ENCODE measurements at regions not wholly inside any gene's neighbourhood (a gene's known extent, or its start where the extent isn't known, plus 50 kb on each side); places are given as distances from the start of the nearest gene placed in this dataset.

DNA sequence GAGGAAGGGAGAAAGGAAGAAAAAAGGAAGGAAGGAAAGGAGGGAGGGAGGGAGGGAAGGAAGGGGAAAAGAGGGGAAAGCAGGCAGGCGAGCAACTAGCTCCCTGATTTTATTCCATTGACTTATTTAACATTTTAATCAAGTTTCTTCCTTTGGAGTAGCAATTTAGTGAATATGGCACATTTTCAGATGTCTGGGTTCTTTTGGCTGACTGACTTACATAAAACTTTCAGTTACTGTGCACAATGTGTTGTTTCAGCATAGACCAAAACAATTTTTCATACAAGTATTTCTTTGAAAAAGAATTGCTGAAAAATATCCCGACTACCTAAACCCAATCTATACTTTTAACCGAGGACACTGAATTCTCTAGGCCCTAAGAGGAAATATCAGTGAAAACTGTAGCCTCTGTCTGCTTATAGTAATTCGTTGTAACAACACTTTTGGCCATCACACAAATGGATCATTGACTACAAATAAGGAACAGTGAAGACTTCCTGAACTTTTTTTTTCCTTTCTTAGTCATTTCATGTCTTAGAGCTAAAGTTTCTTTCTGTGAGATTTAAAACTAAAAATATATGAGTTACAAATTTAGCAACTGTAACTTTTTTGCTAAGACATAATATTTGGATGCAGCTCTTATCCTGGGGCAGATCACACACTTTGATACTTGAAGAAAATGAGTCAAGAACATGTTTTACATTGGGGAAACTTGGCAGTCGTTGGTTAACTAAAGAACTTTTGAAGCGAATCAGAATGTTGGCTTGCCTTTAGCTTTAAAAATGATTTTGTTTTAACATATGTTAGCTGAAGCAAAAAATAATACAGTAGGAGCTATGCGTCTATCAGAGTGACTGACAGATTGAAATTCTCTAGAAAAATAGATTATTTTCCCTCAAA lies 79.6 kb downstream of the SOX2 start:
- H3K27ac Mint-ChIP-seq, result no peak overlapping the region
- 76% methylated on average over 2 of the region's 7 CpGs for WGBS (ENCODE audit: insufficient coverage)
- no peaks in the 10 kb centered on the region for H3K27me3 Mint-ChIP-seq
- Histone ChIP-seq H3K4me3 (ENCODE audit: control insufficient read depth in 1 of 2, extremely low read depth in 1 of 2, low read length in 1 of 2) (no peak overlapping the region), H3K27ac (ENCODE audit: low read length) (no peak overlapping the region), H3K4me1 (ENCODE audit: control insufficient read depth in 1 of 2, extremely low read depth in 1 of 2, insufficient read depth in 2 of 2, low read length in 2 of 2) (no peaks in the 10 kb centered on the region), H3K9me3 (no peaks in the 10 kb centered on the region), H3K36me3 (ENCODE audit: control insufficient read depth in 2 of 2, extremely low read depth in 1 of 2, insufficient read depth in 1 of 2, low read length in 1 of 2) (no peaks in the 10 kb centered on the region), H3K27me3 (replicated peaks in 1 of 2; ENCODE audit: control insufficient read depth in 2 of 2, extremely low read depth in 1 of 2, insufficient read depth in 2 of 2, low read length in 1 of 2) (peaks cover 0 to 2% of the 10 kb centered on the region in 2 experiments)
- ChIA-PET POLR2A (no interaction called here), CTCF (interaction anchor here (0.6 kb wide), 2 partner anchors 23 to 1227 kb away, joined by 3 to 6 read pairs; no protein-coding TSS in a partner anchor)
- H3K36me3 Mint-ChIP-seq, result no peaks in the 10 kb centered on the region
- DNase-seq (no peak), ATAC-seq (replicated peaks in 1 of 4) (no peak)
- no peaks in the 10 kb centered on the region for H3K4me1 Mint-ChIP-seq
- no peak overlapping the region for H3K4me3 Mint-ChIP-seq
- H3K9me3 Mint-ChIP-seq, result no peaks in the 10 kb centered on the region

DNA sequence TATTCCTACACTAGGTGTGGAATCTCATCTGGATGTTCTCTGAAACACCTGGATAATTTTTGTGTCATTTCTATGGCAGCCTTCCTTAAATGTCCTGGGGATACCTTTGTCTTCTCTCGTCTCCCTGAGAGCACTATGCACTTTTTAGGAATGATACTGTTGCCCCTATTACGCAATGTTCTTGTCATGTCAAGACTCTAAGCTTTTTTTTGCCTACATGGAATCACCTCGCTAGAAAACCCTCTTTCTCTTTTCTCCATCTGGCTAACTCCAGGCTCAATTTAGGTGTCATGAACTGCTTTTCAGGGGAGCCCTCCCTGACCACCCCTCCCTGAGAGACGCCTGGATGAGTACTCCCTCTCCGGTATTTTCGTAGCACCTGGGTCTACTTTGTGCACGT lies 81.3 kb downstream of the SOX2 start:
- no peaks in the 10 kb centered on the region for H3K4me1 Mint-ChIP-seq
- H3K4me3 ChIP-seq (ENCODE audit: control insufficient read depth in 1 of 2, extremely low read depth in 1 of 2, low read length in 1 of 2), result no peak overlapping the region
- WGBS (ENCODE audit: insufficient coverage), result 88% methylated on average over 5 of the region's 7 CpGs
- H3K36me3 Mint-ChIP-seq, result no peaks in the 10 kb centered on the region
- H3K4me3 Mint-ChIP-seq, result no peak overlapping the region
- ChIA-PET CTCF (no interaction called here), POLR2A (interaction anchor here in 1 of 2 donors (0.5 kb wide), 1 partner anchor 18 kb away, joined by 6 read pairs; no protein-coding TSS in a partner anchor)
- no peak overlapping the region for H3K27ac Mint-ChIP-seq
- H3K36me3 ChIP-seq (ENCODE audit: control insufficient read depth in 2 of 2, extremely low read depth in 1 of 2, insufficient read depth in 1 of 2, low read length in 1 of 2), result no peaks in the 10 kb centered on the region
- DNase-seq, result no peak
- ATAC-seq (replicated peaks in 1 of 4), result no peak
- H3K4me1 ChIP-seq (ENCODE audit: control insufficient read depth in 1 of 2, extremely low read depth in 1 of 2, insufficient read depth in 2 of 2, low read length in 2 of 2), result no peaks in the 10 kb centered on the region
- H3K27me3 ChIP-seq (replicated peaks in 1 of 2; ENCODE audit: control insufficient read depth in 2 of 2, extremely low read depth in 1 of 2, insufficient read depth in 2 of 2, low read length in 1 of 2), result peaks cover 0 to 2% of the 10 kb centered on the region in 2 experiments
- H3K9me3 Mint-ChIP-seq, result no peaks in the 10 kb centered on the region
- no peak overlapping the region for H3K27ac ChIP-seq (ENCODE audit: low read length)
- H3K27me3 Mint-ChIP-seq, result no peaks in the 10 kb centered on the region
- H3K9me3 ChIP-seq, result no peaks in the 10 kb centered on the region

- H3K4me1 Mint-ChIP-seq, result no peaks in the 10 kb centered on the region
- H3K27ac ChIP-seq (ENCODE audit: low read length), result no peak overlapping the region
- H3K36me3 ChIP-seq (ENCODE audit: control insufficient read depth in 2 of 2, extremely low read depth in 1 of 2, insufficient read depth in 1 of 2, low read length in 1 of 2), result no peaks in the 10 kb centered on the region
- ChIA-PET POLR2A (no interaction called here), CTCF (no interaction called here)
- no CpG with 5 or more reads among the region's 4 CpGs for WGBS (ENCODE audit: insufficient coverage)
- H3K4me3 Mint-ChIP-seq, result no peak overlapping the region
- H3K9me3 ChIP-seq, result no peaks in the 10 kb centered on the region
- no peaks in the 10 kb centered on the region for H3K36me3 Mint-ChIP-seq
- DNase-seq, result no peak
- no peaks in the 10 kb centered on the region for H3K9me3 Mint-ChIP-seq
- H3K4me1 ChIP-seq (ENCODE audit: control insufficient read depth in 1 of 2, extremely low read depth in 1 of 2, insufficient read depth in 2 of 2, low read length in 2 of 2), result no peaks in the 10 kb centered on the region
- no peak overlapping the region for H3K4me3 ChIP-seq (ENCODE audit: control insufficient read depth in 1 of 2, extremely low read depth in 1 of 2, low read length in 1 of 2)
- H3K27me3 ChIP-seq (replicated peaks in 1 of 2; ENCODE audit: control insufficient read depth in 2 of 2, extremely low read depth in 1 of 2, insufficient read depth in 2 of 2, low read length in 1 of 2), result peaks cover 0 to 2% of the 10 kb centered on the region in 2 experiments
- no peaks in the 10 kb centered on the region for H3K27me3 Mint-ChIP-seq
- ATAC-seq (replicated peaks in 1 of 4), result no peak
- H3K27ac Mint-ChIP-seq, result no peak overlapping the region
Observed at GRCh38 chr3:181794011-181794790, 82.5 kb downstream of the SOX2 start.

GRCh38 chr3:181796641-181797040 lies 84.9 kb downstream of the SOX2 start:
- no peaks in the 10 kb centered on the region for H3K9me3 Mint-ChIP-seq
- WGBS (ENCODE audit: insufficient coverage), result no CpG with 5 or more reads among the region's 3 CpGs
- no peak for DNase-seq

GRCh38 chr3:181797431-181797830 lies 85.7 kb downstream of the SOX2 start:
- CTCF ChIA-PET, result no interaction called here
- no peak overlapping the region for H3K4me3 Mint-ChIP-seq

More at GRCh38 chr3:181796641-181797040, 84.9 kb downstream of the SOX2 start:
- Histone ChIP-seq H3K9me3 (no peaks in the 10 kb centered on the region), H3K27me3 (replicated peaks in 1 of 2; ENCODE audit: control insufficient read depth in 2 of 2, extremely low read depth in 1 of 2, insufficient read depth in 2 of 2, low read length in 1 of 2) (peaks cover 0 to 2% of the 10 kb centered on the region in 2 experiments), H3K27ac (ENCODE audit: low read length) (no peak overlapping the region), H3K4me1 (ENCODE audit: control insufficient read depth in 1 of 2, extremely low read depth in 1 of 2, insufficient read depth in 2 of 2, low read length in 2 of 2) (no peaks in the 10 kb centered on the region), H3K4me3 (ENCODE audit: control insufficient read depth in 1 of 2, extremely low read depth in 1 of 2, low read length in 1 of 2) (no peak overlapping the region), H3K36me3 (ENCODE audit: control insufficient read depth in 2 of 2, extremely low read depth in 1 of 2, insufficient read depth in 1 of 2, low read length in 1 of 2) (no peaks in the 10 kb centered on the region)
- H3K36me3 Mint-ChIP-seq, result no peaks in the 10 kb centered on the region
- H3K27me3 Mint-ChIP-seq, result no peaks in the 10 kb centered on the region
- no peak for ATAC-seq (replicated peaks in 1 of 4)
- CTCF ChIA-PET, result no interaction called here
- POLR2A ChIA-PET, result no interaction called here
- no peaks in the 10 kb centered on the region for H3K4me1 Mint-ChIP-seq
- H3K4me3 Mint-ChIP-seq, result no peak overlapping the region
- no peak overlapping the region for H3K27ac Mint-ChIP-seq

GRCh38 chr3:181805703-181806102 lies 94.0 kb downstream of the SOX2 start:
- Histone ChIP-seq H3K36me3 (ENCODE audit: control insufficient read depth in 2 of 2, extremely low read depth in 1 of 2, insufficient read depth in 1 of 2, low read length in 1 of 2) (no peaks in the 10 kb centered on the region), H3K4me3 (ENCODE audit: control insufficient read depth in 1 of 2, extremely low read depth in 1 of 2, low read length in 1 of 2) (no peak overlapping the region), H3K27ac (ENCODE audit: low read length) (no peak overlapping the region), H3K4me1 (ENCODE audit: control insufficient read depth in 1 of 2, extremely low read depth in 1 of 2, insufficient read depth in 2 of 2, low read length in 2 of 2) (no peaks in the 10 kb centered on the region), H3K9me3 (no peaks in the 10 kb centered on the region), H3K27me3 (replicated peaks in 1 of 2; ENCODE audit: control insufficient read depth in 2 of 2, extremely low read depth in 1 of 2, insufficient read depth in 2 of 2, low read length in 1 of 2) (no peaks in the 10 kb centered on the region)
- Mint-ChIP-seq H3K4me3 (no peak overlapping the region), H3K4me1 (no peaks in the 10 kb centered on the region), H3K36me3 (no peaks in the 10 kb centered on the region), H3K9me3 (peaks cover 0 to 9% (median 3%) of the 10 kb centered on the region in 3 donors), H3K27me3 (no peaks in the 10 kb centered on the region), H3K27ac (no peak overlapping the region)
- WGBS (ENCODE audit: insufficient coverage), result no CpG with 5 or more reads among the region's 2 CpGs
- no peak for DNase-seq
- no peak for ATAC-seq (replicated peaks in 1 of 4)
- CTCF ChIA-PET, result no interaction called here
- POLR2A ChIA-PET, result no interaction called here

More at GRCh38 chr3:181797431-181797830, 85.7 kb downstream of the SOX2 start:
- no peak for DNase-seq
- Histone ChIP-seq H3K27ac (ENCODE audit: low read length) (no peak overlapping the region), H3K9me3 (no peaks in the 10 kb centered on the region), H3K4me3 (ENCODE audit: control insufficient read depth in 1 of 2, extremely low read depth in 1 of 2, low read length in 1 of 2) (no peak overlapping the region), H3K36me3 (ENCODE audit: control insufficient read depth in 2 of 2, extremely low read depth in 1 of 2, insufficient read depth in 1 of 2, low read length in 1 of 2) (no peaks in the 10 kb centered on the region), H3K4me1 (ENCODE audit: control insufficient read depth in 1 of 2, extremely low read depth in 1 of 2, insufficient read depth in 2 of 2, low read length in 2 of 2) (no peaks in the 10 kb centered on the region), H3K27me3 (replicated peaks in 1 of 2; ENCODE audit: control insufficient read depth in 2 of 2, extremely low read depth in 1 of 2, insufficient read depth in 2 of 2, low read length in 1 of 2) (peaks cover 0 to 2% of the 10 kb centered on the region in 2 experiments)
- WGBS (ENCODE audit: insufficient coverage), result no CpG with 5 or more reads among the region's 2 CpGs
- H3K4me1 Mint-ChIP-seq, result no peaks in the 10 kb centered on the region
- no peaks in the 10 kb centered on the region for H3K27me3 Mint-ChIP-seq
- POLR2A ChIA-PET, result no interaction called here
- H3K36me3 Mint-ChIP-seq, result no peaks in the 10 kb centered on the region
- no peak for ATAC-seq (replicated peaks in 1 of 4)
- peaks cover 0 to 4% (median 0%) of the 10 kb centered on the region in 3 donors for H3K9me3 Mint-ChIP-seq
- no peak overlapping the region for H3K27ac Mint-ChIP-seq
